A673 (cell line): ENCODE measurements at regions not wholly inside any gene's neighbourhood (a gene's known extent, or its start where the extent isn't known, plus 50 kb on each side); places are given as distances from the start of the nearest gene placed in this dataset.

ENCODE experiments used
- CTCF ChIP-seq: fragments of 300-800, 200-600 bp; sonication (generic); conservative IDR thresholded peaks from 2 replicates; pipeline ENCODE4 v1.5.1; 2017; ENCODE audit warnings: low read depth, mild to moderate bottlenecking, antibody characterized with exemption, low read length, moderate library complexity, mixed read lengths
- EZH2 ChIP-seq: fragments of 200-600 bp; sonication (generic); IDR thresholded peaks from 2 replicates; pipeline ENCODE4 v1.6.1; 2017; ENCODE audit warnings: borderline replicate concordance, low read depth, mild to moderate bottlenecking, mixed read lengths, antibody characterized with exemption, low read length; ENCODE audit not compliant: poor library complexity, severe bottlenecking

GRCh38 chr4:41448934-41449333 lies 89.0 kb upstream of the LIMCH1 start:
- TF ChIP-seq CTCF = no peak
- TF ChIP-seq EZH2 = no peak
